Mucosa of gallbladder (tissue), 1 donor: ENCODE measurements at regions not wholly inside any gene's neighbourhood (a gene's known extent, or its start where the extent isn't known, plus 50 kb on each side); places are given as distances from the start of the nearest gene placed in this dataset.
"Not testable (repeated sequence)": the region's sequence is repeated elsewhere in the genome, so short reads cannot be mapped to it uniquely, and the experiment has no call there.

Source experiments
- DNase-seq: peaks from one replicate; pipeline ENCODE4 v3.0.0-alpha.2; 2020; ENCODE audit warnings: low spot score
- donor health status: DM: no; HTN: no; CAD: no.

- no peak for DNase-seq
Observed at GRCh38 chrY:12359867-12360266, 341.2 kb upstream of the USP9Y start.

DNA sequence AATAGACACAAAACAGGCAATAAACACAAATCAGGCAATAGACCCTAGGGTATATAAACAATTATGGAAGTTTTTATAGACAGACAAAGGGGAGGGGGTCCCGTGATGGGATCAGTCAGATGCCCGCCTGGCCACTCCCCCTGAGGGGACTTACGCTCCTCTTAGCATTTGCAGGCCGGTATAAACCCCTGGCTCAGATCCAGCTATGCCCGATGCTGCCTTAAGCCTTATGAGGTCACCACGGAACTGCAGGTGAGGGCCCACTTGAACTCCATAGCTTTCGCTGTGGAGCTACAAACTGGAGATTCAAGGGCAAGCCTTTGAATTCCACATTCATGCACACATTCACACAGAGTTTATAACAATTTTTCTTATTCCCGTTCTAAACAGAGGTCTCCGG, 340.5 kb upstream of the USP9Y start:
- DNase-seq = no peak

DNA sequence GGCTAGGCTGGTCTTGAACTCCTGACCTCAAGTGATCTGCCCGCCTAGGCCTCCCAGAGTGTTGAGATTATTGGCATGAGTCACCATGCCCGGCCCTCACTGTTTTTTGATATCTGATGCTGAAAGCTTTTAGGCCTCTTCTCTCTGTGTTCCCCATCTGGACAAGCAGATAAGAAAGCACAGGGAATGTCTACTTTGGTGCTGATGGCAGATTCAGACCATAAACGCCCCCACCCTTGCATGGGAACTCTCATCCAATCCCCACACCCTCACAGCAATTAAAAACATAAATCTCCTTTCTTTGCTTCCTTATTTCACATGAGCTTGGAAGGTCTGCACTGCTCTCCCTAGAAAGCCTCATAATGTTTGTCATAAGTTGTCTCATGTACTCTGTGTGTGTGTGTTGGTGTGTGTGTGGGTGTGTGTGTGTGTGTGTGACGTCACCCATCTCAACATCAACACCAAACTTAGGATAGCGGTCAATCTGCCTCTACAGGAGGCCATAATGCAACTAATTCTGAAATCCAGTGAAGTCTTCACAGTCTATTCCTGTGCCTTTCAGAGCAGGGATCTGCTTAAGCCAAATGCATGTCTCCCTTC, 335.6 kb upstream of the USP9Y start:
- no peak for DNase-seq

- not testable (repeated sequence) for DNase-seq
Observed at GRCh38 chrY:12374588-12374987, 326.4 kb upstream of the USP9Y start.

DNA sequence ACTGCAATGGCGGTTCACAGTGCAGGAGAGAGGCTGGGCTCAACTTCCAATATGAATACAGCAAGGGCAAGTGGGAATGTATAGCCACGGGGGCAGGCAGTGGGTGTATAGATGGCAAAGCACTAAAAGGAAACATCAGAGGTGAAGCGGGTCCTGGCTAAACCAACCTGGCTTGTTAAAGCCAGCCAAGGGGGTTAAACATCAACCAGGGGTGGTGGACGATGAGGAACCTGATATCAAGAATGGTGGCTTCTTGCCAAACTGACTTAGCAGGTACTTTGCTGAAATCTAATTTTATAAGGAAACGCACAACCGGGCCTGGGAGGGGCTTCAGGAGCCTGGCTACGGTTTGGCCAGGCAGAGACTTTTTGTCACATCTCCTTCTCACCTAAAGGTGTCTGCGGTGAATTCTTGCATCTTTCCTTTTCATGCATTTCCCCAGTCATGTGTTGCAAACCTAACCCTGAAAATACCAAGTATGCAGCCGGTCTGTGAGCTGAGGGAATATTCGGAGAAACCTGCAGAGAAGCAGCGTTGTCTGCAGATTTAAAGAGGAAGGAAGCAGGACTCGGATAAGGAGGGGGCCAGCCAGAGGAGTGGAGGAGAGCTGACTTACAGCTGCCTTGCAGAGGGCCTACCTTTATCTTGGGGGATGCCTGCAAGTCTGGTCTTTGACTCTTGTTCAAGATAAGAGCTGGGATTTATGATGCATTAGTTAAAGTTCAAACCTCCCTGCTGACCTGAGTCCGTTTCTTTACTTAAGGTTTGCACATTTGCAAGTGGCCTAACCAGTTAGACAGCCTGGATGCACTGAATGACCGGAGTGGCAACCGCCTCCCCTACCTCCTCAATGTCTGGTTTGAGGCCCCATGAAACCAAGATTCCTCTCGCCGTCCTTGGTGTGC, 309.1 kb upstream of the USP9Y start:
- DNase-seq = not testable (repeated sequence)

DNA sequence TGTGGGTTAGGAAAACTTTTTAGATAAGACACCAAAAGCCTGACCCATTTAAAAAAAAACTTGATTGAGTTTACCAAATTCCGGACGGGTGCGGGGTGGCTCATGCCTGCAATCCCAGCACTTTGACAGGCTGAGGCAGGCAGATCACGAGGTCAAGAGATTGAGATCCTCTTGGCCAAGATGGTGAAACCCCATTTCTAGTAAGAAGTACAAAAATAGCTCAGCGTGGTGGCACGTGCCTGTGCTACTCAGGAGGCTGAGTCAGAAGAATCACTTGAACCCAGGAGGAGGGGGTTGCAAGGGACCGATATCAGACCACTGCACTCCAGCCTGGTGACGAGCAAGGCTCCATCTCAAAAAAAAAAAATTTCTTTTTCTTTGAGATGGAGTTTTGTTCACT, 307.8 kb upstream of the USP9Y start:
- no peak for DNase-seq

DNA sequence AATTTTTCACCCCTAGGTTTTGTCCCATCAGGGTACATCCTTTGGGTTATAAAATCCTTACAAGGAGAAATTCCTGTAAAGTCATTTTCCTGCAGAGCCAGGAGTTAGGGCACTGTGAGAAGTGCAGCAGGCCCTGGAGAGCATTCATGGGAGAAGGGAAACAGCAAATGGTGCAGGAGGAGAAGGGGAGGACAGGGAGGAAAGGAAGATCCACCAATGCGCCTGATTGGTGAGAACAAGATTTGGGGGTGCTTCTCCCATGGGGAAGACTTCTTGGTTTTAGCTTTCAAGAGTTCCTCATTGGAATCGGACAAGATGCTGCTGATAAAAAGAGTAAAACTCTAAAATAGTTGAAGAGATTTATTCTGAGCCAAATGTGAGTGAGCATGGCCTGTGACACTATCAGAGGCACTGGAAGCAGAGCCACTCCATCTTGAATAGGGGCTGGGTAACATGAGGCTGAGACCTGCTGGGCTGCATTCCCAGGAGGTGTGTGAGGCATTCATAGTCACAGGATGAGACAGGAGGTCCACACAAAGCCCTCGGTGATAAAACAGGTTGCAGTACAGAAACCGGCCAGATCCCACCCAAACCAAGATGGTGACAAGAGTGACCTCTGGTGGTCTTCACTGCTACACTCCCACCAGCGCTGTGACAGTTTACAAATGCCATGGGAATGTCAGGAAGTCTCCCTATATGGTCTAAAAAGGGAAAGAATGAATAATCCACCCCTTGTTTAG, 305.5 kb upstream of the USP9Y start:
- not testable (repeated sequence) for DNase-seq

DNA sequence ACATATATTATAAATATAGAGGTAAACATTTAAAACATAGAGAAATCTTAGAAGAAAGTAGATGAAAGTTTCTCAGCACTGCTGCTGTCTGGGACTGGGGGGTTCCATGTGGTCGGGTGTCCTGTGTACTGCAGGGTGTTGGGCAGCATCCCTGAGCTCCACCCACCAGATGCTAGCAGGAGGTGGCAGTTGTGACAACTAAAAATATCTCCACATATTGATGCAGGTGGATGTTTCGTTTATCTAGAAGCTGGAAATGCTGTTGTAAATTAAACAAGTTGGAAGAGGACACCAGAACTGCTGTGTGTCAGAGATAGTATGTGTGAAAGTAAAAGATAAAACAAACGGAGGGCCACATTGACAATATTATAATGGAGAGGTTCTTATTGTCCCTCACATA, 297.1 kb upstream of the USP9Y start:
- no peak for DNase-seq

- DNase-seq = no peak
Observed at GRCh38 chrY:12408236-12408635, 292.8 kb upstream of the USP9Y start.

- DNase-seq = no peak
Observed at GRCh38 chrY:12410696-12411095, 290.3 kb upstream of the USP9Y start.

DNA sequence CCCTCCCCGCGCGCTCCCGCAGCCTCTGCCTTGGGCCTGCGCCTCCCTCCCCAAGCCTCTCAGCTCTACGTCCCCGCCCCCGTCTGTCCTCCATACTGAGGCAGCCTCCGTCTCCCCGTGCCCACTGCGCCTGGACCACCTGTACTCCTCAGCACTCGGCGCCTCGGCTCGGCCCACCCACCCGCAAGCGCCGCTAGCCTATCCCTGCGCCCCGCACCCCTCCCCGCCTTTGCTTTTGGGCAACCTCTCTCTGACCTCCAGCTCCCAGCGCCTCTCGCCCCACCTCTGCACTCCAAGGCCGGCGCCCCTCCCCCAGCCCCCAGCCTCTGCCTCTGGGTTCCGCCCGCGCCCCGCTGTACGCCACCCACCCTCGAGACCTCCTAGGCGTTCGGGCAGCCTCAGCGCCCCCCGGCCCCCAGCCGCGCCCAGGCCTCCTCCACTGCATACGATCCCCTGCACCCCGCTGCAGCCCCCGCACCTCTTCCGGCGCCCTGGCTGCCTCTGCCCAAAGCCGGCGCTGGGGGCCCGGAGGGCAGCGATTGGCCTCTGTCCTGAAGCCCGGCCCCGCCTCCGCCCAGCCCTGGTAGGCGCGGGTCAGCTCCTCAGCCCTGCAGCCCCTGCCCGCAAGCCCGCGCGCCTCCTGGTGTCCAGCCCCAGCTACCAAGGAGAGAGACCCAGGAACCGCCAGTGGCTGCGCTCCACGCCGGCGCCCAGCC, 279.8 kb upstream of the USP9Y start:
- DNase-seq = no peak

DNA sequence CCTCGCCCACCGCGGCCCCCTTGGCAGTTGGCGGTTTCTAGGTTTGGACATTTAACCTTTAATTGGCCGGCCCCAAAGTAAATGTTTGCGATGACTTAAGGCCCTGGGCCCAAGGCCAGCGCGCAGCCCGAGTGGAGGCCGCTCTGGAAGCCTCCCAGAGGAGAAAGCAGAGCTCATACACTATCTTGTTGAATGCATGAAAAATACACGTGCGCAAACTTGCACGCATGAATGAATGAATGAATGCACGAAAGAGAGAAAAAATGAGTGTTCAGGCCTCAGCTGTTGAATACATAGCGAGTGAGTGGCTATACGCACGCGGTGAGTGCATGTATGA, 279.3 kb upstream of the USP9Y start:
- no peak for DNase-seq

DNA sequence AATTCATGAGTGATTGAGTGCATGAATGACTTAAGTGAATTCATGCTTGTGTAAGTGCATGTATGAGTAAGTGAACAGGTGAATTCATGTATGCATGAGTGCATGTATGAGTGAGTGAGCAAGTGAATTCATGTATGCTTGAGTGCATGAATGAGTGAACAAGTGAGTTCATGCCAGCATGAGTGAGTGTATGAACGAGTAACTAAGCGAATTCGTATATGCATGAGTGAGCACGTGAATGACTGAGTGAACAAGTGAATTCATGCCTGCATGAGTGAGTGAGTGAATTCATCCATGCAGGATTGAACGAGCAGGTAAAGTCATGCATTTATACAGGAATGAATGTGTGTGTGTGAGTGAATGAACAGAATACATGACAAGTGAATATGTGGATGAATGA, 278.5 kb upstream of the USP9Y start:
- no peak for DNase-seq

GRCh38 chrY:12423416-12424252, 277.4 kb upstream of the USP9Y start:
- DNase-seq = no peak

DNA sequence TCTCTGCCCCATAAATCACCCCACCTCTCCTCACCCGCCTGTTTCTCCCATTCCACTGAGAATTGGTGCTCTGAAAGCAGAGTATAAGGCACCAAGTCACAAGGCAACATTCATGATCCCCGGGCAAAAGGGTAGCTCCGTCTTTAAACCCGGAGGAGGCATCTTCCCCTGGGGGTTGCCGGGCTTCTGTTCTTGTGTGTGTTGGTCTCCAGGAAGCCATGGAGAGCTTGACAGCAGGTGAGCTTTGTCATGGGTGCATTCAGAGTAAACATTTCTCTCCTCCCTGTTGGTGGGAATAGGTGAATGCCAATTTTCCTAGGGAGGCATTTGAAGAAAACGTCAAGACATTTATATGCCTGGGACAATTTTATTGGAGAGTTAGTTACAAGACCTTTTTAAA, 275.5 kb upstream of the USP9Y start:
- DNase-seq = no peak

- no peak for DNase-seq
Observed at GRCh38 chrY:12427361-12427760, 273.7 kb upstream of the USP9Y start.

- no peak for DNase-seq
Observed at GRCh38 chrY:12431546-12431945, 269.5 kb upstream of the USP9Y start.

- not testable (repeated sequence) for DNase-seq
Observed at GRCh38 chrY:12438823-12439222, 262.2 kb upstream of the USP9Y start.

- no peak for DNase-seq
Observed at GRCh38 chrY:12444200-12444599, 256.8 kb upstream of the USP9Y start.

DNA sequence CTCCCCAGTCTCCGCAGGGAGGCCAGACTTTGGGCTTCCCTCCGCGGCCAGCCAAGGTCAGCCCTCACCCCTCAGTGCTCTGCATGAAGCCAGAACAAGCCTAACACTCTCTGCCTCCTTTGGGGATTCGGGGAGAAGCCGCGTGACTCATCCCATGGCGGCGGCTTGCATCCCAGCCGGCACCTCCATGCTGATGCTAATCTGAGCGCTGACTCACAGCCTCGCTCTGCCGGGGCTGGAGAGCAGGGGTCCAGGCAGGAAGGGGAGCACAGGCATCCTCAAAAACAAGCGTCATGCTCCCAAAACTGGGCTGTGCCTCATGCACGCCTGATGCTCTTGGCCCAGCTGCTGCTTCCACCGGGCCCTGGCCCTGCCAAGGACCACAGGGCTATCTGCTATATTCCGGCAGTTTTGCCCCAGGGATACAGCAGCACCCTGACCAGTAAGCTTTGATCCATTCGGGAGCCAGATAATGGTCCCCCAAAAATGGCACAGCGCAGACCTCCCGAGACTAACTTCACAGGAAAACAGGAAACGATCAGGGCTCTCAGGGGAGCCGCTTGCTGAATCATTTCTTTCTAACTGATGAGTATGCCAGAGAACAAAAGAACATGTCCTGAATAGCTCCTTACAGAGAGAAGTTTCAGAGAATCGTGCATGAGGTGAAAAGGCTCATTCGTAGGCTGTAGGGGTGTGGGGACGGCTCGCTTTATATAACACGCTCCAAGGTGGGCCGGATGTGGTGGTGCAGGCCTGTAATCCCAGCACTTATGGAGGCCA, 254.4 kb upstream of the USP9Y start:
- DNase-seq = not testable (repeated sequence)
